Neuron (in vitro differentiated cells): ENCODE measurements at regions not wholly inside any gene's neighbourhood (a gene's known extent, or its start where the extent isn't known, plus 50 kb on each side); places are given as distances from the start of the nearest gene placed in this dataset.

ENCODE experiments used
- H2AFZ ChIP-seq: one replicate; pipeline ENCODE4 v1.6.1; 2013; ENCODE audit warnings: low read depth, mild to moderate bottlenecking, inconsistent platforms, low read length, moderate library complexity
- H3K27me3 ChIP-seq: one replicate; pipeline ENCODE4 v1.6.1; 2013; ENCODE audit warnings: low read length; ENCODE audit not compliant: insufficient read depth
- H3K36me3 ChIP-seq: one replicate; pipeline ENCODE4 v1.6.1; 2013; ENCODE audit warnings: low read length; ENCODE audit not compliant: insufficient read depth
- H3K4me1 ChIP-seq: one replicate; pipeline ENCODE4 v1.6.1; 2013; ENCODE audit warnings: low read length; ENCODE audit not compliant: insufficient read depth
- H3K4me3 ChIP-seq: 2 replicates; pipeline ENCODE4 v1.5.1; 2013; ENCODE audit warnings: mild to moderate bottlenecking, low read length, moderate library complexity
- H3K9me3 ChIP-seq: one replicate; pipeline ENCODE4 v1.6.1; 2013; ENCODE audit warnings: low read length

- no peaks in the 10 kb centered on the region for H3K9me3 ChIP-seq
- no peak overlapping the region for H3K4me3 ChIP-seq
- peaks cover 11% of the 10 kb centered on the region for H3K4me1 ChIP-seq
Observed at GRCh38 chr6:165850434-165851019, 187.5 kb upstream of the PDE10A start.

GRCh38 chr6:165849534-165850430 lies 186.7 kb upstream of the PDE10A start:
- Histone ChIP-seq H3K4me3 (no peak overlapping the region), H2AFZ (no peak overlapping the region)

More at GRCh38 chr6:165850434-165851019, 187.5 kb upstream of the PDE10A start:
- no peaks in the 10 kb centered on the region for H3K36me3 ChIP-seq
- H2AFZ ChIP-seq, result no peak overlapping the region
- no peaks in the 10 kb centered on the region for H3K27me3 ChIP-seq

GRCh38 chr6:165848086-165848426 lies 185.0 kb upstream of the PDE10A start:
- Histone ChIP-seq H2AFZ (no peak overlapping the region), H3K4me3 (no peak overlapping the region), H3K4me1 (peaks cover 36% of the 10 kb centered on the region), H3K27me3 (no peaks in the 10 kb centered on the region), H3K9me3 (no peaks in the 10 kb centered on the region), H3K36me3 (no peaks in the 10 kb centered on the region)

More at GRCh38 chr6:165849534-165850430, 186.7 kb upstream of the PDE10A start:
- Histone ChIP-seq H3K36me3 (no peaks in the 10 kb centered on the region), H3K4me1 (peaks cover 19% of the 10 kb centered on the region), H3K9me3 (no peaks in the 10 kb centered on the region), H3K27me3 (no peaks in the 10 kb centered on the region)

- peaks cover 39% of the 10 kb centered on the region for H3K4me1 ChIP-seq
Observed at GRCh38 chr6:165847407-165848085, 184.5 kb upstream of the PDE10A start.

GRCh38 chr6:165846123-165846966 lies 183.3 kb upstream of the PDE10A start:
- Histone ChIP-seq H3K36me3 (no peaks in the 10 kb centered on the region), H3K4me3 (no peak overlapping the region), H3K4me1 (peaks cover 42% of the 10 kb centered on the region), H3K27me3 (no peaks in the 10 kb centered on the region), H2AFZ (no peak overlapping the region), H3K9me3 (no peaks in the 10 kb centered on the region)

More at GRCh38 chr6:165847407-165848085, 184.5 kb upstream of the PDE10A start:
- Histone ChIP-seq H3K9me3 (no peaks in the 10 kb centered on the region), H3K36me3 (no peaks in the 10 kb centered on the region), H3K27me3 (no peaks in the 10 kb centered on the region), H2AFZ (no peak overlapping the region), H3K4me3 (no peak overlapping the region)

- Histone ChIP-seq H3K4me3 (no peak overlapping the region), H2AFZ (no peak overlapping the region), H3K36me3 (no peaks in the 10 kb centered on the region), H3K9me3 (no peaks in the 10 kb centered on the region), H3K27me3 (no peaks in the 10 kb centered on the region), H3K4me1 (peaks cover 42% of the 10 kb centered on the region)
Observed at GRCh38 chr6:165845493-165845892, 182.5 kb upstream of the PDE10A start.

GRCh38 chr6:165844801-165845364 lies 181.8 kb upstream of the PDE10A start:
- H3K36me3 ChIP-seq, result no peaks in the 10 kb centered on the region
- H2AFZ ChIP-seq, result peak overlapping the region; percentile 33
- no peak overlapping the region for H3K4me3 ChIP-seq
- peaks cover 42% of the 10 kb centered on the region for H3K4me1 ChIP-seq
- H3K27me3 ChIP-seq, result no peaks in the 10 kb centered on the region
- no peaks in the 10 kb centered on the region for H3K9me3 ChIP-seq

- no peaks in the 10 kb centered on the region for H3K9me3 ChIP-seq
- H3K27me3 ChIP-seq, result no peaks in the 10 kb centered on the region
- peaks cover 42% of the 10 kb centered on the region for H3K4me1 ChIP-seq
- no peaks in the 10 kb centered on the region for H3K36me3 ChIP-seq
- no peak overlapping the region for H3K4me3 ChIP-seq
- H2AFZ ChIP-seq, result no peak overlapping the region
Observed at GRCh38 chr6:165844232-165844631, 181.2 kb upstream of the PDE10A start.

GRCh38 chr6:165843568-165844113 lies 180.6 kb upstream of the PDE10A start:
- Histone ChIP-seq H3K27me3 (no peaks in the 10 kb centered on the region), H2AFZ (no peak overlapping the region), H3K4me3 (no peak overlapping the region), H3K9me3 (no peaks in the 10 kb centered on the region), H3K4me1 (peaks cover 42% of the 10 kb centered on the region), H3K36me3 (no peaks in the 10 kb centered on the region)

- no peaks in the 10 kb centered on the region for H3K36me3 ChIP-seq
- H3K4me3 ChIP-seq, result no peak overlapping the region
- no peaks in the 10 kb centered on the region for H3K9me3 ChIP-seq
- H3K27me3 ChIP-seq, result no peaks in the 10 kb centered on the region
- no peak overlapping the region for H2AFZ ChIP-seq
- H3K4me1 ChIP-seq, result peaks cover 42% of the 10 kb centered on the region
Observed at GRCh38 chr6:165843121-165843520, 180.1 kb upstream of the PDE10A start.

- H3K4me1 ChIP-seq, result peaks cover 36% of the 10 kb centered on the region
- H3K9me3 ChIP-seq, result no peaks in the 10 kb centered on the region
- no peaks in the 10 kb centered on the region for H3K27me3 ChIP-seq
- H2AFZ ChIP-seq, result no peak overlapping the region
- H3K4me3 ChIP-seq, result no peak overlapping the region
- H3K36me3 ChIP-seq, result no peaks in the 10 kb centered on the region
Observed at GRCh38 chr6:165842281-165842936, 179.4 kb upstream of the PDE10A start.

- peaks cover 32% of the 10 kb centered on the region for H3K4me1 ChIP-seq
- H3K9me3 ChIP-seq, result no peaks in the 10 kb centered on the region
- H3K4me3 ChIP-seq, result no peak overlapping the region
- H3K36me3 ChIP-seq, result no peaks in the 10 kb centered on the region
- H2AFZ ChIP-seq, result no peak overlapping the region
- no peaks in the 10 kb centered on the region for H3K27me3 ChIP-seq
Observed at GRCh38 chr6:165841153-165841558, 178.1 kb upstream of the PDE10A start.
